HT1080 (cell line): ENCODE measurements at regions not wholly inside any gene's neighbourhood (a gene's known extent, or its start where the extent isn't known, plus 50 kb on each side); places are given as distances from the start of the nearest gene placed in this dataset.
"Not testable (repeated sequence)": the region's sequence is repeated elsewhere in the genome, so short reads cannot be mapped to it uniquely, and the experiment has no call there.

Experiments
- DNase-seq: peaks from one replicate; pipeline ENCODE4 v3.0.0-alpha.2; 2015; ENCODE audit warnings: low read depth

DNA sequence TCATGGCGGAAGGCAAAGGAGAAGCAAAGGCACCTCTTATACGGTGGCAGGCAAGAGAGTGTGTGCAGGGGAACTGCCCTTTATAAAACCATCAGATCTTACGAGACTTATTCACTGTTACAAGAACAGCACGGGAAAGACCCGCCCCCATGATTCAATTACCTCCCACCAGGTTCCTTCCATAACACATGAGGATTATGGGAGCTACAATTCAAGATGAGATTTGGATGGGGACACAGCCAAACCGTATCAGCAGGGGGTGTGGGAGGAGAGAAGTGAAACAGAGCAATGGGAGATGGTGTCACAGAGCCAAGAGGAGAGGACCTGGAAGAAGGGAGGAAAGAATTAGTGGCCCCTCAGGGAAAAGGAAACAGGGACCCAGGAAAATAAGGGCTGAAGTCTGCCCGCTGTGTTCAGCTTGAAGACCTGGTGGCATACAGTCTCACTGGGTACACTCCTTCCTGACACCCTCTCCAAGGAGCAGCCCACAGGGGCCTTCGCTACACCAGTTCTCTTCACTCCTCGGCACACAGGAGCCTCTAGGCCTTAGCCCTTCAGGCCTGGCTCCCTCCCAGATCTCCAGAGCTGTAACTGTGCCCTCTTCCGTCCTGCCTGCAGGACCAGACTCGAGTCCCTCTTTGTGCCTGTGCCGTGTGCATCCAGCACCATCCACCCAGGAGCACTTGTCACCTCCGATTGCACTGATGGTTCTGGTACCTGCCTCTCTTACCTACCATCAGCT lies 262.1 kb downstream of the EIPR1 start:
- no peak for DNase-seq

DNA sequence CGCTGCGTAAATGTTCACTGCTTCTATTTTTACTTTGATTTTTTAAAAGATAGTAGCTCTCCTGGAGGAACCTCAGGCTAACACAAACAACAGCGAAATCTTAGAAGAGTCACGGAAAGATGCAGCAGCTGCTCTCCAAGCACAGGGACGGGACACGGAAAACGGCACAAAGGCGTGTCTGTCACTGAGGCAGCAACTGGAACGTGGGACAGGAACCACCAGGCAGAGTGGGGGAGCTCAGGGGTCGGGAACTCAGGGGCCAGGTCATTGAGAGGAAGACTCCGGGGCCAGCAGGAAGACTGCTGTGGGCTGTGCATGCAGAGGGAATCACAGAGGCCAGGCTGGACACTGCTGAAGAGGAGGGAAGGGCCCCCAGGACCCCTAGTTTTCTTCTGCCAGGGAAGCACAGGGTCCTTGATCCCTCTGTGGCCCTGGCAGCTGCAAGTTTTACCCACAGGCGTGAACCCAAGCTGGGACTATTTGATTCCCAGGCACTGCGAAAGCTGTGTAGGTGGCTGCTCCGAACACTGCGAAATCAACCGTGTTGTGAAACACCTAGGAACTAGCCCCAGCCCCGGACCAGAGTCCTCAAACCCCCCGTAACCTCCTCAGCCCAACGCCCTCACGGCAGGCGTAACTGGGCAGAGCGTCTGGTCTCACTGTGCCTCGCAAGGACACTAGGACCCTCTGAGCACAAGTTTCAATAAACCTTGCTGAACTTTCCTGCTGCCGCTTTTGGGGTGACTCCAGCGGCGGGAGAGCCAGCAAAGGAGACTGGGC lies 263.0 kb downstream of the EIPR1 start:
- DNase-seq, result no peak

DNA sequence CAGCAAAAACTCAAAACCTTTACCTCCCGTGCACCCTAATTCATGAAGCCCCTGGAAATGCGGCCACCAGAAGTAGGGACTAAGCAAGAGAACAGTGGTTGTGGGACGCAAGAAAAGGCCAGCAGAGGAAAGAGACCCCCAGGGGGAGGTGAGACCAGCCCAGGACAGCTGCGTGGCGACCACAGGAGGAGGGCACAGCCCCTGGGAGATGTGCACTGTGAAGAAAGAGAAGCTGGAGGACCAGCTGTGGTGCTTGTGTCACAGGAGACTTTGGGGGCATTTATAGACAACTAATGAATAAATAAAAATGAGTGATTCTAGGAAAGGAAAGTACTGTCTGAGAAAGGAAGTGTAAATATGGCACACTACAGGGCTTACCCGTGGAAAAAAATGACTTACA lies 263.8 kb downstream of the EIPR1 start:
- DNase-seq, result no peak

DNA sequence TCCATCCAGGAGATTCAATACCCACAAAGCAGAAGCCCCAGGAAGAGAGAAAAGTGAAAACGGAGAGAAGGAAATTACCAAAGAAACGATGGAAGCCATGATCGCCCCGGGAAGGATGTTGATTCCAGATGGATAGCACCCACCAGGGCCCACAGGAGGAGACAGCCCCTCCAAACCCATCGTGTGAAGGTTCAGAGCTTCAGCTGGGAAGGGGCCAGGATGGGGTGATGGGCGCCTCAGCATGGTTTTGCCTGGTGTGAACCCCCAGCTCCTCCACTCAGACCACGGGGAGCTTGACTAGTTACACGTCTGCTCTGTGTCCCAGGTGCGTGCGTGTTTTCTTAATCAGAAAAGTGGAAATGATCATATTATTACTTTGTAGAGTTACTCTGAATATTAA lies 264.5 kb downstream of the EIPR1 start:
- no peak for DNase-seq

DNA sequence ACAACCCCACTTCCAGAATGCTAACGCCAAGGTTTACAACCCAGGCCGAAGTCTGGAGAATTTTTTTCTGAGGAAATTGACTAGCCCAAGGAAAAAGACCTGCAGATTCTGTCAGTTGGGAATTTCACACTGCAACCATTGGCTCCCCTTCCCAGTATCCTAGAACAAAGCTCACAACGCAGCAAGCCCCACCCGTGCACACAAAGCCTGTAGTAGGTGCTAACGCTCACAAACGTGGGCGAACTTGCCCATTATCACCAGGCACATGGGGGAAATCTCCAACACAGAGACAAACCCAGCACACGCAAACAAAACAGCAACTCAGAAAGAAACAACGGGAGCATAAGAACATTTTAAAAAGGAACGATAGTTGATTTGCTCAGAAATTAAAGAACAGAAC lies 265.1 kb downstream of the EIPR1 start:
- DNase-seq, result no peak

DNA sequence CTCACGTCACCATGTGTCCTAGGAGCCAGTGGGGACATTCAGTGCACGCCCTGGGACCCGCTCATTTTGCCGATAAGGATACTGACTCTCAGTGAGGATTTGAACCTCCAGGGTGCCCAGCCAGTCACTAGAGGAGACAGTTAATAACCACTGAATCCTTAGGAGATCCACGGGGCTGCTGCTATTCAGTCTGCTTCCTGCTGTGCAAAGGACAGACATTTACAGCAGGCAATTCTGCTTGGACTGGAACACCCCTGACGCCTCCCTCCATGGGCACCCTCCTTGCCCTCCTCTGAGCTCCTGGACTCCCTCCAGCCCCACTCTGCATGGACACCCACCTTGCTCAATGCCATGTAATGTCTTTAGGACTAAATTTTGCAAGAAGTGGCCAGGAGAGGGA lies 265.5 kb downstream of the EIPR1 start:
- DNase-seq, result no peak

DNA sequence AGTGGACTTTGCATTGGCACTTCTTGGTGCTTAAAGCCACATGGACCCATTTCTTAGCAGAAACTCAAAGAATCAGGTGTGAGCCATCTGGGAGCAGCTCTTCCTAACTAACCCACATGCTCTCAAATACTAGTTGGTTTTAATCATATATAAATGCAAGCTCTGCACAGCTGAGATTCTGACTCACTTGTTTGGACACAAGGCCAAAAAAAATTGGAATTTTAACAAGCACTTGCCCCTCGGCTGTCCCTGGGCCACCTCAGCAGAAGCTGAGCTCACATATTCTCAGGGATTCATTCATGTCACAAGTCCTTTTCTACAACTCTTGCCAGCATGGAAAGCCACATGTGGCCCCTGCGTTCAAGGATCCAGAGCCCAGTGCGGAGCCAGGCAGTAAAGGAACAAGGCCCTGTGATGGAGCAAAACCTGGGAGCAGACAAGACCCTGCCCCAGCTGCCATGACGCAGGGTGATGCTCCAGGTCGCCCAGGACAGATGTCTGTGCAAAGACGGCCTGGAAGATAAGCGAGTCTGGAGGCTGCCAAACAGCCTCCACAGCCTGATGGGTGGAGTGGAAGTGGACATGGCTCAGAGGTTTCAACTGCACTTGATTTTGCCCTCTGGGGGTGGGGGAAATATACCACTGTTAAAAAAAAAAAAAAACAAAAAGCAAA lies 266.5 kb downstream of the EIPR1 start:
- no peak for DNase-seq

DNA sequence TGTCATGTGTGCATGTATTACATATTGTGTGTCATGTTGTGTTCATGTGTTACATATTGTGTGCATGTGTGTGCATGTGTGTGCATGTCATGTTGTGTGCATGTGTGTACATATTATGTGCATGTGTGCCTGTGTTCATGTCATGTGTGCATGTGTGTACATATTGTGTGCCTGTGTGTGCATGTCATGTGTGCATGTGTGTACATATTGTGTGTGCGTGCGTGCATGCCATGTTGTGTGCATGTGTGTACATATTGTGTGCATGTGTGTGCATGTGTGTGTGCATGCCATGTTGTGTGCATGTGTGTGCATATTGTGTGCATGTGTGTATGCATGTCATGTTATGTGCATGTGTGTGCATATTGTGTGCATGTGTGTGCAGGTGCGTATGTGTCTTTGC lies 267.1 kb downstream of the EIPR1 start:
- DNase-seq, result no peak

DNA sequence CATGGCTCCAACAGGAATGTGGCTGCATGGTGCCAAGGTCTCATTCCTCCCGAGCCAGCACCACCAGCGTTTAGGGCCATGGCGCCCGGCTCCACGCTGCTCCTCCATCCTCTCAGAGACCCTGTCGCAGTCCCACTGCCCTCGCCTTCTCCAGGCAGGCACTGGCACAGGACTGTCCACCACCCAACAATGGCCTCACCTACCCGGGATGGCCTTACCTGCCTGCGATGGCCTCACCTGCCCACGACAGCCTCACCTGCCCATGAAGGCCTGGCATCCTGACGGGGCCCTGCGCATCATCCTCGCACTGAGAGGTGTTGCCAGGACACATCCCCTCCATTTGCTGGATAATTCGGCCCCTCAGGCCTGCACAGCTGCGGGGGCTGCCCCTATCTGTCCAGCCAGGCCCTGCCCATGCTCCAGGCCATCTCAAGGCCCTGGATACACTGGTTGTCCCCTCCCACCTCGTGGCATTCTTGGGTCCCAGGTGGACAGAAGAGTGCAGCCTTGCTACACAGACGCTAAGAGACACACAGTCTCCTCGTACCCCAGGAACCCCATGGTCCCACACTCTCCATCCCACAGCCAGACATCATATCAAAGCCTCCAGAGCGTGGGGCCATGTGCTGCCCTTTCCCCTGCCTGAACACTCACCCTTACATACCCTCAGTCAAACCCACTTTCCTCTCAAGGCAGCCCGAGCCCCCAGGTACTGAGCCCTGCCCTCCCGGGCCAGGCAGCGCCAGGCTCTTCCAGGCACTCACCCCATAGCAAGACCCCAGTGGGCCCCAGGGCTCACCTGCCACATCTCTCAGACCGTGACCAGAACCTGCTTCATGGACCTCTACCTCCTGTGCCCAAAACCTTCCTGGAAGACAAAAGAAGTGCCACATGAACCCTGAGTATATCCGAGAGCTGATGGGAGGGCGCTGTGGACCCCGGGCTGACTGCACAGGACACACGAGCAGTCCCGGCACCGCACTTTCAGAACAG lies 268.6 kb downstream of the EIPR1 start:
- no peak for DNase-seq

DNA sequence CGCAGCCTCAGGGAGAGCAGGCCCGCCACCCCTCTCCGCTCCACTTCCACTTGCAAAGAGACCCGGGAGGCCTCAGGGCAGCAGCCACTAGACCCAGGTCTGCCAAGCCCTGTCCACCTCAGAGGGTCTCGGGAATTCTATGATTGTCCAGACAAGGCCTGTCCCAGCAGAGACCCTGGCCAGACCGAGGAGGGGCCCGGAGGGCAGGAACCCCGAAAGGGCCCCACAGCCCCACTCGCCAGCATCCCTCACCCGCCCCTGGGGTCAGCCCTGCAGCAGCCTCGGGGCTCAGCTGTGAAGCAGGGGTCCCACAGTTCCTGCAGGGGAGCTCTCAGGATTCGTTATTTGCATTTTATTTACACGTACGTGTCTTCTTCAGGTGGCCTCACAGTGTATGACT lies 269.5 kb downstream of the EIPR1 start:
- no peak for DNase-seq

DNA sequence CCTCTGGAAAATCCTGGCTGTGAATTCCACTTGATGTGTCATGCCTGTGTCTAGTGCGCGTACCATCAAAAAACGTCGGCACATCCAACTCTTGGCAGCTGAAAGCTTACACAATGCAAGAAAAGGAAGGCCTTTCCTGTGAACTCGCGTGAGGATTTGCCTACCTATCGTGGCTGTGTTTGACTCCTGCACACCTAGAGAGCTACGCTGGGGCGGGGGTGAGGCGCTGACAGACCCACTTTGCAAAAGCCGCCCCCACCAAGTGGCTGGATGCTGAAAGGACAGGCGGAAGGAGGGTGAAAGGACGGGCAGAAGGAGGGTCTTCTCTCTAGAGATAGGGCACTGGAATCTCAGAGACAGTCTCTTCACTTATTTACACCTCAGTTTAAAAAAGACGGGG lies 270.1 kb downstream of the EIPR1 start:
- no peak for DNase-seq

DNA sequence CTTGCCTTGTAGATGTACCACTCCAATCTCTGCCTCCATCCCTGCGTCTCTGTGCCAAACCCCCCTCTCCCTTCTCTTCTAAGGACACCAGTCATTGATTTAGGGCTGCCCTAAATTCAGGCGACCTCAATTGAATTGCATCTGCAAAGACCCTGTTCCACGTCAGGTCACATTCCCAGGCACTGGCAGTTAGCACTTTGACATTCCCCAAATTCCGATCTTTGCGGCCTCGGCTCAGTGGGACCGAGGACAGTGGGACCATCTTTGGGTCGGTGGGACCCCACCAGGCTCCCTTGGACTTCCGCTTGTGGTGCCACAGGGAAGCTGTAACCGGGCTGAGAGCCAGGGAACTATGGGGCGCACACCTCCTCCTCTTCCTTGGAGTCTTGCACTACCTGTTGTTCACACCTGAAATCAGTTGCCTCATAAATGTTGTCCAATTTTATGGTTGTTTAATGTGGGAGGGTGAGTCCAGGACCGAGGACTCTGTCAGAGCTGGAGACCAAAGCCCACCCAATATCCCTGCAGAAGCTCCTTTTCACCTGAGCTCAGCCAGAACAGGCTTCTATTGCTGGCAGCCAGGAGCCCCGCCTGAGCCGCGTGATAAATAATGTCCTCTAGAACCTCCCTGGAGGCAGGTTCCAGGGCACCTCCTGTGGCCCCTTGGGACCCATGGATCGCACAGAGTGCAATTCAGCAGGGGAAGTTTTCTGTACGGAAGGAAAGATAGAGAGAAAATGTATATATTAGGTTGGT lies 271.6 kb downstream of the EIPR1 start:
- DNase-seq, result no peak

DNA sequence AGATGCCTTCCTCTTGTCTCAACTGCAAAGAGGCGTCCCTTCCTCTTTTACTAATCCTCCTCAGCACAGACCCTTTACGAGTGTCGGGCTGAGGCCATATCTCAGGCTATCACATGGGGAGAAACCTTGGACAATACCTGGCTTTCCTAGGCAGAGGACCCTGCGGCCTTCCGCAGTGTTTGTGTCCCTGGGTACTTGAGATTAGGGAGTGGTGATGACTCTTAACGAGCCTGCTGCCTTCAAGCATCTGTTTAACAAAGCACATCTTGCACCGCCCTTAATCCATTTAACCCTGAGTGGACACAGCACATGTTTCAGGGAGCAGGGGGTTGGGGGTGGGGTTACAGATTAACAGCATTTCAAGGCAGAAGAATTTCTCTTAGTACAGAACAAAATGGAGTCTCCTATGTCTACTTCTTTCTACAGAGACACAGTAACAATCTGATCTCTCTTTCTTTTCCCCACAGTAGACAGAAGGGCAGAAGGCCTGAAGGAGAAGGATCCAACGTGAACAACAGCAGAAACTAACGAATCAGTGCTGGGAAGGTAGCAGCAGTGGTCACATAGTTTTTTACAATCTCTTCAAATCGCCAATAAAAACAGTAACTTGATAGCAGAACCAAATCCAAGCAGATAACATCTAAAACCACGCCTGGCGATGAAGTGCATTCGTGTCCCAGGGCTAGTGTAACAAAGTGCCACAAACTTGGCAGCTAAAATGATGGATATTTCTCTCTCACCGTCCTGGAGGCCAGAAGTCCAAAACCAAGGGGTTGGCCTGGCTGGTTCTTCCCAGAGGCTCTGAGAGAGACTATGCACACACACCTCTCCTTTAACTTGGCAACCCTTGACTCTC lies 272.4 kb downstream of the EIPR1 start:
- DNase-seq, result not testable (repeated sequence)

DNA sequence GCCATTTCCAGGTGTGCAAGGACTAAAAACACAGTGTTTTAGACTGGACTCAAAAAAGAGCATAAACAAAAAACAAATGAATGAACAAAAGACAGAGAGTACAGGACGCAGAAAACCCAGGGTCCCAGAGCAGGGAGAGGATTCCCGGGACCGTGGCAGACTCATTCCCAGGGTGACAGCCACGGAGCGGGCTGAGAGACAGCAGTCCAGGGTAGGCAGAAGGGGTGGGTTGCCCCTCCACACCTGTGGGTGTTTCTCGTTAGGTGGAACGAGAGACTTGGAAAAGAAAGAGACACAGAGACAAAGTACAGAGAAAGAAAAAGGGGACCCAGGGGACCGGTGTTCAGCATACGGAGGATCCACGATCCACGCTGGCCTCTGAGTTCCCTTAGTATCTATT lies 273.4 kb downstream of the EIPR1 start:
- no peak for DNase-seq

DNA sequence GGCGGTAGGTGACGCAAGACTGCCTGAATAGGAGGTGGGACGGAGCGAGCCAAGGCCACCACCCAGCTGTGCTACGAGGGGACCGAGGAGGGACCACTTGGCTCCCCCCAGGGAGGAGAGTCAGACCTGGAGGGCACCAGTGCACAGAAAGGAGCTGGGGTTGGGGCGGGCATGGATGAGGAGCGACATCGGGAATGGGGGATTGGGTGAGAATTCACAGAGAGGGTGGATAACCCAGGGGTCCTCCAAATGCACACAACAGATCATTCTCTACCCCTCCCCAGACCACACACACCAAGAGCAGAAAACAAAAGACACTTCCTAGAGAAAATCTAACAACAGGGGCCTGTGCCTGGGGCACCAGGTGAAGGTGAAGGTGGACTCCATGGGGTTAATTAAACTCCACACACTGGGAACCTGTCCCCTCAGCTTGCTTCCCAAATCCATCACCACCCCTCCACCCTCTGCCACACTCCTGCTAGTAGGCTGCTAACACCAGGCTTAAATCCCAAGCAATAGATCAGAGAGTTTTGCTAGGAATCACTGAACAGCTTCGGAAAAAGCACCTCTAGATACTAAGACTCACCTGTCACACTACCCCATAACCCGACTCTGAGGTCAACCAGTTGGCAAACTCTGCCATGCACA lies 274.6 kb downstream of the EIPR1 start:
- DNase-seq, result no peak

DNA sequence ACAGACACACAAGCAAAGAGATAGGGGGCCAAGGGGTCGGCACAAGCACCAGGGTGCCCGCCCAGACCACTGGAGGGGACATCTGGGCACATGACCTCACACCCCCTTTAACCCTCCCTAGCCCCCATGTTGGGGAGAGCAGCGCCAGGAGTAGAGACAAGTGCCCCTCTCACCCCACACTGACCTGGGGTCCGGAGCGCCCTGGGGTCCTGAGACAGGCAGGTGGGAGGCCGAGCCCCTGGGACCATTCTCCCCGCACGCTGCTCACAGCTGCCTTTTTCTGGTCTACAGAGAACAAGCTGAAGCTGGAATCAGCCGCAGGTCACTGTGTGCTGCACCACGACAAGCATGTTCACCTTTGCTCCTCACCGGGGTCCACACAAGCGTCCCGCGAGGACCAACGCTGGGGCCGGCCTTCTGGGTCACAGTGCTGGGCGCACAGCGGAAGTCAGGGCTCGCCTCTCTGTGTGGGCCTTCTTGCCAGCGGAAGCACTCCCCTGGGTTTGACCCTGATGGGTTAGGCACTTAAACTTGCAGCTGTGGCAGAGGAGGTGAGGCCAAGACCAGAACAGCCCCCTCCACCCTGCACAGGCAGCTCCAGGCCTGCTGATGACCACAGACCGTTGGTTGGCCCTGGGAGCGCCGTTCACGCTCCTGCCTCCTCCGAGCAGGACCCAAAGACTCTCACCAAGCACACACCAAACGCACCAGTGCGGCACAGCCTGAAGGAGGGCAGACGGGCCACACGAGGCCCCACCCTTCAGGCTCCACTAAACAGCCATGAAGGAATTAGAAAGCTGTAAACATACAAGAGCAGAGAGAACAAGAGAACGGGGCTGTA lies 275.3 kb downstream of the EIPR1 start:
- no peak for DNase-seq

DNA sequence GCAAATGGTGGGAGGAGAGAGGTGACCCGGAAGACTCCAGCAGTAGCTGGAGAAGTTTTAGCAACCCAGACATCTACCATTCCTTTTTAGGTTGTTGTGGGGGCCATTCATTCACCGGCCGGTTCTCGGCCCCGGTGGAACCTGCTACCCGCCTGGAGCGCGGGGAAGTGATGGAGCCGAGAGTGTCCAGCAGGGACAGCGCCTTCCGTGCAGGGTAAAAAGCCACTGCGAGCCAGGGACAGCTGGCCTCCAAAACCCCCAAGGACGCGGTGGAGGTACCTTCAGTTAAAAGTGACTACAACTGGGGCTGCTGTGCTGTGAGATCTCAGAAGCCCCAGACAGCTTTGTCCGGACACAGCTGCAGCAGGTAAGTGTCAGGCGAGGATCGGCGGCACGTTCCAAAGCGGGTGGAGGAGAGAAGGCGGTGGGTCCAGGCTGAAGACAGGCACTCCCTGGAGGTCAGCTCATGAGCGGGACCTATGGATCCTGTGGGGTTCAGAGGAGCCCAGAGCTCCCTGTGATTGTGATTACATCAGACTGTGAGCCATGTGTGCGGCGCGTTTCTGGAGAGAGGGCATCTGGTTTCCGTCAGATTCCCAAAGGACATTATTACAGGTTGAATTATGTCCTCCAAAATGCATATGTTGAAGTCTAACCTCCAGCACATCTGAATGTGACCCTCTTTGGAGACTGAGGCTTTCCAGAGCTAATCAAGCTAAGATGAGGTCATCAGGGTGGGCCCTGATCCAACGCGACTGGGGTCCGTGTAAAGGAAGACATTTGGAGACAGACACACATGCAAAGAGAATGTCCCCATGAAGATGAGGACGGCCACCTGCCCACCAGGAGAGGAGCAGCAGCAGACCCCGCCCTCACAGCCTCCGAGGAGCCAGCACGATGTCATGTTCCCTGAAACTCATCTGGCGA lies 276.3 kb downstream of the EIPR1 start:
- no peak for DNase-seq
